HuH-7.5 (cell line): ENCODE measurements at regions not wholly inside any gene's neighbourhood (a gene's known extent, or its start where the extent isn't known, plus 50 kb on each side); places are given as distances from the start of the nearest gene placed in this dataset.
"Not testable (repeated sequence)": the region's sequence is repeated elsewhere in the genome, so short reads cannot be mapped to it uniquely, and the experiment has no call there.

Experiments used
- DNase-seq: peaks from one replicate; pipeline ENCODE4 v3.0.0; 2011; ENCODE audit warnings: low spot score

DNA sequence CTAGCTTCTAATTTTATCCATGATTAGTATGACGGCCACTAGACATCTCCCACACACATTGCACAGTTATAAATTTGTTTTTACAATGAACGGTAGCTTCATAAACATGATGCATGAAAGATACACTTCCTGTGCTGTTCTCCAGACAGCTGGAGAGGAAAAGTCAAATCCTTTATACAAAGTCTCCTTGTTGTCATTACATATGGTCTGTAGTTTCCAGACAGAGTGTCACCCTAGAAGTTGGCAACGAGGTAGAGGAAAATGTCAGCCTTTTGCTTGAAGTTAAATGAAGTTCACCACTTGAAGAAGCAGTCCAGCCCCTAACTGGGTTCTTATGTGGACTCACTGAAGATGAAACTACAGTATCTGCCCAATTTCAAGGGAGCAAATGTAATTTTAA lies 253.0 kb upstream of the P2RY1 start:
- DNase-seq, result no peak

DNA sequence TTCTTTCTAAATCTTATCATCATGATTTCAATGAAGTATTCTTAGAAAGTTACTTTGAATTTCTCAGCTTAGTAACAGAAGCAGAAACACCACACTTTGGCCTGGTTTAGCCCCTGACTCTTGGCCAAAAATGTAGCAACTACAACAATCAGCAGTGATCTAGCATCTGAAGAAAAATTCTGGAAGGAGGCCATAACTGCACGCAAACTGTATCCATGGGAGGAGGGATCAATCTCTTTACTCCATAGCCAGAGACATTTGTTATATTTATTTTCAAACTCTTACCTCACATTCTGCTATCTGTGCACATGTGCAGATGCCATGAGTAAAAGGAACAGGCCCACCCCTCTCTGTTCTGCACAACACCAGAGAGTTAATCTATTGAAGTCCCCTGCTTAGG lies 251.0 kb upstream of the P2RY1 start:
- DNase-seq, result no peak

DNA sequence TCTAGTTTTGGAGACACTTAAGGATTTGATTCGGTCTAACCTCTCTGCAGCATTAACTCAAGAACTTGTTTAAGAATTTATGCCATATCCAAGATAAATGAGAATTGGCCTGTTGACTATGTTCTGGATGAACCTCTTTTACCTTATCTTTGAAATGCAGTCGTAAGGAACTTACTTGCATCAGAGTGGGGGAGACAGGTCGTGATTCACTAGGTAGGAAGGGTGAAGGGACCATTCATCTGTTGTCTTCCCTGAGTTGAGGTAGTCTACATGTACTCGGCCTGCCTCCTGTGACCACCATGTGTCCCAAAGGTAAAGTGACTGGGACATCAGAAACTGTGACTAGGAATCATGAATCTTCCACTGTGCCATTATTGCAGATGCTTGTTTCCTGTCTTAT lies 248.0 kb upstream of the P2RY1 start:
- DNase-seq, result no peak

DNA sequence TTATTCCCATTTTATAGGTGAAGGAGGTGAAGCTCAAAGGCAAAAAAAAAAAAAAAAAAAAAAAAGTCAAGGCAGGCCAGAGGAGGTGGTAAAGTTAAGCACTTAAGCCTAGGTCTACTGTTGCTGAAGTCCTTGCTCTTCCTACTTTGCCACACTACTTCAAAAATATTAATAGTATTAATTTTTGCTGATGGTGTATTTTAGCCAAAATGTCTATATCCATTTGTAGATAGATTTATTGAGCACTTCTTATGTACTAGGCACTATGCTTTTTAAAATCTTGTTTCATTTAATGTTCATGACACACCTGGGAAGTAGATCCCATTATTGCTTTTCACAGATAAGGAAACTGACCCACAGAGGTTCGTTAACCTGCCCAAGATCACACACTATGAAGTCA lies 247.1 kb upstream of the P2RY1 start:
- no peak for DNase-seq

DNA sequence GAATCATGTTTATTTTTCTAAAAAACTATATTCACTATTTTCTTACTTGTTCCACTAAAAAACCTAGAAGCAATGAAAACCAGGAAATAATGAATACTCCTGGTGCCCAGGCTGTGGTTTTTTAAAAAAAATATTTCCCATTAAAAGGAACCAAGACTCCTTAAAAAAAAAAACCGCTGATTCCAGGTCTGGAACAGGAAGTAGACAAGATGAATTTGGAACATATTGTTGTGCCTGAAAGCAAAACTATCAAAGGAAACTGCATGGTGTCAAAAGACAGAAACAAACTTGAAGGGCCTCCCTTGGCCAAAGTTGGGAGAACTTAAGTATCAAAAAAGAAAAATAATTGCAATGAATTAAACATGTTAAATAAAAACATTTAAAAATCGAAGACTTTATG lies 245.3 kb upstream of the P2RY1 start:
- DNase-seq, result no peak

DNA sequence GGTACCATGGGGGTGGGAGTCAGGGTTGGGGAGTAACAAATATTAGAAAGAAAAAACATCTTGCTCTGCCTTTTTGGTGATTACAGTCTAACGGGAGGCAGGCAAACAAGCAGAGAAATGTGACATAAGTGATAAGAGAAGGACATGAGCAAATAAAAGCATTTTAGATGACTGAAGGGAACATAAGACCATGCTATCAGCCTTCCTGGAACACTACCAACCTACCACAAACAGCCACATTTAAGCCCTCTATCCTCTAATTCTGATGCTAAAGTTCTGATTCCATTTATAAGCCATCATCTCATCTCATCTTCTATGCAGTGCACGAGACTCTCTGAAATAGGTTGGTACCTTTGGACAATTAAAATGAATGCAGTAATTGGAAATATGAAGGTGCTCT lies 243.4 kb upstream of the P2RY1 start:
- DNase-seq, result no peak

DNA sequence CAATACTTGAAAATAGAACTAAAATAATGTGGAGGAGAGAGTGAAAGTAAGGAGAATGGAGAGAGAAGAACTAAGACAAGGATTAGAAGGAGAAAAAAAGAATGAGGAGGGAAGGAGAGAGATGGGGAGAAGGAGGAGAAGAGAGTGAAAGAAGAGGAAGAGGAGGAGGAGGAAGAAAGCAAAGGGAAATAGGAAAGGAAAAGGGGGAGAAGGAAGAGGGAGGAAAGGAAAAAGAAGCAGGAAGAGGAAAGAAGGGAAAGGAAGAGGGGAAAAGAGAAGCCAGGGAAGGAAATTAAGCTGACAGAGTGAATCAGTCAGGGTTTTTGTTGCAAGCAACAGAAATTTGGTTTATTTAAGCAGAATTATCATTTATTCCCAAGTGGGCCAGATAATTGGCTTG lies 241.7 kb upstream of the P2RY1 start:
- DNase-seq, result no peak

DNA sequence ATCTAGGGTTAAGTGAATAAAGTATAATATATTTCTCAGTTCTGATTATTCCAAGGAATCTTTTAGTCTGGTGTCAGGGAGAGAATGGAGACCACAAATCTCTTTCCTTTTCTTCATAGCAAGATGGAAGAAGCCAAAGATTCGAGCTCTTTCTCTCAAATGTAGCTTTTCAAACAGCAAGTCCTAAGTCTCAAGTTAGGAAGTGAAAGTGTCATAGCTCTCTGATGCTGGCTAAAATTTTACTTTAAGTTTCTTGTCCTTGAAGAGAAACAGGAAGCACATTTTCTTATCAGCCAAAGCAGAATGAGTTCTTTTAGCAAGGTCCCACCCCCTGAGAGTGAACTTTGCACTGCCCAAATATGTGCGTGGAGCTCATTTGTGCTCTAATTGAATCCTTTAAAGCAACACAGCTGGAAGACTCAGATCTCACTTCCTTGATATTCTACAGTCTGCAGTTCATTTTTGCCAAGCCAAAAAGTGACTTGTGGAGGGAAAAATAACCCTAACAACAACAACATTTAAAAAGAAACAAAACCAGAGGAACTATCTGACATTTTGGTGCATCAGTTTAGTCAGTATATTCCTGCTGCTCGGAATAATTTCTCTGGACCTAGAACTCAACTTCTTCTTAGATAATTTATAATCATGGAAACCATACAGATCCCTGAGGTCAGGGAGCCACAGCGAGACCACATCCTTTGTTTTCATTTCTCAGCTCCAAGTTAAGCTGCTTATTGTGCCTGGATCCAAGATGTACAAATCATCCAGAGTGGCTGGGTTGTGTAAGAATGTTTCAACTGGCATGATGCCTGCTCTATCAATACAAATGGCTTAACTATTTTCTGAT lies 238.7 kb upstream of the P2RY1 start:
- peak; percentile 16 for DNase-seq

DNA sequence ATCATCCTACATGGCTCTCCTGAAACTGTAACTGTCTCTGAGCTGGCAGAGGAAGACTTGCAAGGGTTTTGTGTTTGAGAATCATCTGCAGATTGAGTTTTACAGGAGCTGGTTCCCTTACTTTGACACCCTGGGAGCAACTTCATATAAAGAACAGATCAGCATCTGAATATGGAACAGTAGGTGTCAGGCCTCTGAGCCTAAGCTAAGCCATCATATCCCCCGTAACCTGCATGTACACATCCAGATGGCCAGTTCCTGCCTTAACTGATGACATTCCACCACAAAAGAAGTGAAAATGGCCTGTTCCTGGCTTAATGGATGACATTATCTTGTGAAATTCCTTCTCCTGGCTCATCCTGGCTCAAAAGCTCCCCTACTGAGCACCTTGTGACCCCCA lies 238.1 kb upstream of the P2RY1 start:
- DNase-seq, result not testable (repeated sequence)

DNA sequence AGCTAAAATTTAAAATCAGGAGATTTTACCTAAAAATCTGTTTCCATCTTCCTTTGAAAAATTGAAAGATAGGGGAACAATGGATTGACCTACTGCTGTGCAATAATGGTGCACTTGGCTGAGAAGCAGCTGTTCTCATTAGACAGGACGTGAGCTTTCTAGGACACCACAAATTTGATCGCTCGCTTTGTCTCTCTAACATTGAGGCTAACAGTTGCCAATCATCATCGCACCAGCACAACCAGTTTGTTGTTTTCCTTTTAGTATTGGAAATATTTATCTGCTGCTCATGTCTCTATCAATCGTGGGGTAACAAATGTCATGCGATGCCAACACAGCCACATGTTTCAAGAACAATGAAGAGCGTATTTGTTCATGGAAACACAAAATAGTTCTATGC lies 228.8 kb upstream of the P2RY1 start:
- no peak for DNase-seq

DNA sequence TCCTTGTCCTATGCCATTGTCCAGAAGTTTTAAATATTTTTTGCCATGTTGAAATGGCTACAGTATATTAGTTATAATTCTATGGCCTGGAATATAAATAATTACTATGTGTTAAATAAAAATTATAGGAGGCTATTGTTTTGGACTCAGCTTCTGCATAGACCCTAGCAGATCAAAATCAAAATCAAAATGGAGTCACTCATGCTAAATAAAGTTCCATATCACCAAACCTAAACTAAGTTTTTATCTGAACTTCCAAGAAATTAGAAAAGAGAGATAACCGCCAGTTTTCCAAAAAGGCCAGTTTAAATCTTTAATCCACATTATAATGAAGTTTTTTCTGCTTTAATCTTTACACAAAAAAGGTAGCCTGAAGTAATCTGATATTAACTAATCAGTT lies 227.8 kb upstream of the P2RY1 start:
- DNase-seq, result no peak

DNA sequence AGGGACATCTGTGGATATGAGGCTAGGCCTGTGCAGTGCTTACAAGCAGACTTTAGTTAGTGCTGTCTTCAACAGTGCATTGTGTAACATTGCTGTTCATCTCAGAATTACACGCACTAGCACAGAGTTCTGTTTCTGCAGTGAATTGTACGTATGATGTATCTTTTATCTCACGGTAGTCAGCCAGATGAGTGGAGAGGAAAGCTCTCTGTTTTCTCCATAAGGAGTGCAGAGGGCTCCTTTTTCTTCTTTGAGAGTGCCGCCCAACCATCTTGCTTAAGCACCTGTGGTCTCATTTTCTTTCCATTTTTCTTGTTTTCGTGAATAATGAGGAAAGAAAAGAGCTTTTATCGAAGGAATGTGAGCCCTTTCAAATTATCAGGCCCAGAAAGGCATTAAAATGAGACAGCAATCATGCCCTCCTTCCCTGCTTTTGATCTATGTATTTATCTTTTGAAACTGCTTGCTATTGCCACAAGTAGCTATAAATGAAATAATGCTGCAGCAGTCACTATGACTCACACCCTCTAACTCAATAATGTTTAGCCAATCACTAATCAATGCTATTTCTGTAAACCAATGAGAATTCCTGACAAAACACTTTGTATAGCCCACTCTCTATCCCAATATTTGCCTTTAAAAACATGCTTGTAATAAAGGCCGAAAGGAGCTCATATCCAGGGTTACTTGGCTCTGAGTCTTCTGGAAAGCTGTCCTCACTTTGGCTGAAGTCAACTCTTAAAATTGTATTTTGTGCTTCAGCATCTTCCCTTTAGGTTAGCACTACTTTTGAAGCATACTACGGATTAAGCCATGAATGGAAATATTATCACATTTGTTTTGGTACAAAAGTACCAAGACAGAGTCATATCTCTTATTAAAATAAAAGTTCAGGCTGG lies 226.0 kb upstream of the P2RY1 start:
- DNase-seq, result no peak

DNA sequence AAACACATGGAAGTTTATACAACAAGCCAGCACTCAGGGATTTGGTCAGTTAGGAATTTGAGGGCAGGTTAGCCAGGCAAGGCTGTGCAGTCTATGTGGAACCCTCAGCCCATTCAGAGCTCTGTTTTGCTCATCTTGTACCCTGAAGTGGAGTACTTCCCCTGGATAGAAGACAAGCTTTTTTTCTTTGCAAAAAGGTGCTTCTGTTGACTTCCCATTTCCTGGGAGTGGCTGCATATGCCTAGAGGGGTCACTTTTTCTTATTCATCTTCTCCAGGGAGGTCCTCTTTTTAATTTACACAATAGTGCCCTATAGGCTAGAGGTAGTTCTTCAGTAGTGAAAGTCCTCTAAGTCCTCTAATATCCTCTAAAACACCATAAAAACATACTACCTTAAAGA lies 225.0 kb upstream of the P2RY1 start:
- DNase-seq, result no peak

DNA sequence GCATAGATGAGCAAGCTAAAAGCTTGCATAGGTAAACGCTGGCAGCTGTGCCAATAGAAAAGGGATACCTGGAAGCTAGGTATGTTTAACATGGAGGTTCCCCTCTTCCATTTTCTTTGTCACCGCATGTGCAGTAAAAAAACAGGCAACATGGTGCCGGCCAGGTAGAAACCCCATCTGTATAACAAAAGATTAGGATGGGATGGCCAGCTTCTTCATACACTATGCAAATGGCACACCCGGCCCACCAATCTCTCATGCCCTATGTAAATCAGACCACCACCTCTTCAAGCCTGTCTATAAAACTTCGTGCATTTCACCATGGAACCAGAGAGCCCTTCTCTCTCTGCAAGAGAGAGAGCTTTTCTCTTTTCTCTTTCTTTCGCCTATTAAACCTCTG lies 224.3 kb upstream of the P2RY1 start:
- DNase-seq, result no peak

DNA sequence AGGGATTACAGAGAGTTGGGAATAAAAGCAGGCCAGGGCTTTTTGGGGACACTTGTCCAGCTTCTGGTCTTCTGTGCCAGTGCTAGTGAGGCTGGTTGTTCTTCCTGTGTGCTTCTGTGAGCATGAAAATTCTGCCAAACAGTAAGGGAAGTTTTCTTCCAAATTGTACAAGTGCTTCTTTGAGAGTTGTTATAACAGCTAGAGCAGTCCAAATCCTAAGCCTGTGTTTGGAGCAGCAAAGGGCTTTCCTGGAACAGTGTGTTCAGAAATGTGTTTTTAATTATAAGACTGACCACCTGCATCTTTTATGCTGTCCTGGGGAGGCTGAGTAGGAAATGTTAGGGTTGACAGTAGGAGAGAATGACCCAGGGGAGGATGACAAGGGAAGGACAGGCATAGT lies 223.0 kb upstream of the P2RY1 start:
- DNase-seq, result no peak

DNA sequence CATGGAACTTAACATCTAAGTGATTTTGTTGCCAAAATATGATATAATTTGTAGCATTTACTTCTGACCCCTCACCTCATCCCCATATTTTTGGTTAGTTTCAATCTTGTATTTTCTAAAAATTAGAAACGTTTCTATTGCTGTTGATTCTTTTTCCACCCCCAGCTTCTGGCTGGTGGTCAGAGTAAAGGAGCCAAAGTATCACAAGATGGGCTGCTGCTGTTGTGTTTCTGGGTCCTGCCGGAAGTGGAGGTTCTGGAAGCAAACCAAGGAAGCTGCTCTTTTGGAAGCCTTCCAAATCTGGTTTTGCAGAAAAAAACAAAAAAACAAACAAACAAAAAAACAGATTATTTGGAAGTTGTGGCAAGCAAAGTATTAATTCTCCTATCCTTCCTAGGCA lies 221.1 kb upstream of the P2RY1 start:
- no peak for DNase-seq

DNA sequence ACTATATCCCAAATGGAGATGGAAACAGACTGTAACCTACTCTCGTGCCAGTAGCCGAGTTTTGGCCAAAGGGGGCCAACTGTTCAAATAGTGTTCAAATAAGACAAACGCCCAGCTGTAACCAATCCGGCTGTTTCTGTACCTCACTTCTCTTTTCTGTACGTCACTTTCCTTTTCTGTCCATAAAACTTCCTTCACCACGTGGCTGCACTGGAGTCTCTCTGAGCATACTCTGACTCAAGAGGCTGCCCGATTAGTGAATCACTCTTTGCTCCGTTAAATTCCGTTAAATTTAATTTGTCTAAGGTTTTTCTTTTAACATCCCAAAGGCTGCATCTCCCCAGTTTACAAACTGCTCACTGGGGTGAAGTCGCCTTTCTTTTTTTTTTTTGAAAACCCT lies 219.2 kb upstream of the P2RY1 start:
- no peak for DNase-seq

DNA sequence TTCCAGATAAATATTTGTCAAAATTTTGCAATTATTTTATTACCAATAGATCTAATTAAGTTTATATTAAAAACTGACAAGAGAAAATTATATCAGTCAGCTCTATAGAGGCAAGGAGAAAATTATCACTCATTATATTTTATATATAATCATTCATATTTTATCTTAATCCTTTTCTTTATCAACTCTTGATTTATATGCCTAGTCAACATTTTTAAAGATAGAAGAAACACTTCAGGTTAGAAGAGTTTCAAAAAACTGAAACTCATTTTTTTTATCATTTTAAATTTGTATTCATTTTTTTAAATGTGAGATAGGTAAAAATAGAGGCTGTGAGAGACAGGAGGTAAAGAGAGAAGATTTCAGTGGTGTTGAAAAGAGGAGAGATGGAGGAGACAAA lies 217.3 kb upstream of the P2RY1 start:
- DNase-seq, result no peak

DNA sequence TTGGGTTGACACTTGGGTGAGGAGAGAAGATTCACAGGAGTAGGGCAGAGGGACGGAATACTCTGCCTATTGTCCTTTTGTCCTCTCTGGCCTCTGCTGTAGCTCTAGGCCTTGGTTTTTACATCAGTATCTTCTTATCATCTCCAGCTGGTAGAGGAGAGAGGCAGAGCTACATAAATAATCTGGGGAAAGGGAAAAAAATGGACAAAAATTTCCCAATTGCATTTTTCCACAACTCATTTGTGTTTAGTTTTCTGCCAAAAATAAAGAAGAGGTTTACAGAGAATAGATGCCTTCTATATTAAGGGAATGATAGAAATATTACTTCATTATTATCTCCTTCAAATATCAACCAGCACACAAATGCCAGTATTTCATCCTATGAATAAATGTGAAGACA lies 216.4 kb upstream of the P2RY1 start:
- no peak for DNase-seq

DNA sequence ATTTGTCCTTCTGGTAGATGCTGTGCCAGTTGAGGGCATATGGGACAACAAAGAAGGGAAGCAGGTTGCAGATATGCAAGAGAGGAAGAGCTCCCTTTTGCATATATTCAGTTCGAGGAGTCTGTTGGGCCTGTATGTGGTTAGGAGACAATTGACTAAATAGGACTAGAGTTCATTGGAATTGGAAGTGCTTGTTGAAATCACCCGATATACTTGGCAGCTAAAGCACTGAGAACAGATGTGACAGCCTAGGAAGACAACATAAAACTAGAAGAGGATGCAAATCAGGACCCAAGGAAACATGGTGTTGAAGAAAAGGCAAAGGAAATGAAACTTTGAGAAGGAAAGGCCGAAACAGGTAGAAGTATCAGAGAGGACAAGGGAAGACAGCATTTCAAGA lies 215.2 kb upstream of the P2RY1 start:
- no peak for DNase-seq

DNA sequence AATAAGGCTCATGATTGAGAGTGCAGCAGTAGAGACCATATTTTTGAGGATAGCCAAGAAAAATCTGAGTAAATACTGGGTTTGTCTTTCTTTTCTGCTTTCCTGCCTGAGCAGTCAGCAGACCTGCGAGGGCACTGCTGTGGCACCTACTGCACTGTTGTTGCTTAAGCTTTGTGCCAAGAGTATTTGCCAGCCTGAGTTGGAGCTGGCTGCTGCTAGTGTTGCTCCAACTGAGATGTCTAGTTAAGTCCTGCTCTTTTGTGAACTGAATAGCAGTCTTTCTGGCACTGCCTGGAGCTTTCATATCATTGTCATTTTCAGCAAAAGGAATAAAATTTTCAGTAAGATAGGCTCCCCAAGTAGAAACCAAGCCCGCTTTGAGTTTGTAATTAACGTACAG lies 214.5 kb upstream of the P2RY1 start:
- DNase-seq, result no peak

DNA sequence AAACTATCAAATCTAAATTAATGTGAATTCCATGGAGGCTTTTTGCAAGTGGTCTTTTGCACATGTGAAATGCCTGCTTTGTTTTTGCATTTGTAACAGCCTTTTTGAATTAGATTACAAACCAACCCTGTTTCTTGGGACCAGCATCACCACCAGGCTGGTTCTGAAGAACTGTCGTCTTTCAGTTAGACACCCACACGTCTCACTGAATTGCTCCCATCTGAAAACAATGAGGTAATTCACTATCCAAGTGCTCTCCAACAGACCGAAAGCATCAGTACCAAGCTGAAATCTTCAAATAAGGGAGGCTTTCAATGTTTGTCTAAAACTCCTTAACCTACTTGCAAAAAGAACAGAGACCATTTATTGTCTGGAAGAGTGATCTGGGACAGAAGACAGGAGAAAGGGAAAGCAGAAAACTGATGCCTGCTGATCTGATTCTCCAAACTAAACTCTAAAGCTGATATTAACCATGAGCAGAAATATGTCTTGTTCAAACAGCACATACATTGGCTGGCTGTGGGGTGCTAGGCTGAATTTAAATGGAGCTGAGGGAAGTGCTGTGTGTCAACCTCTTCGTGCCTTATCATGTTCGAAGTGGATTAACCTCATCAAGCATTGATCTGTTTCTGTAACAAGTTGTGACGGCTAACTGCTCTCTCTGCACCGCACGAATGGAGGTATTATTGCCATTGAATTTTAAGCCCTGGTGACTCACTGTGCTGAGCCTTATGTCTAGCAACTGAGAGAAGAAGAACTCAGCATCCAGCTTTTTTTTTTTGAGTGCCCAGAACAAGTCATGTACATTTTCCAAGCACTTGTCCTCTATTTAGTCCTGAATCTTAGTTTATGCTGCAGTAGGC lies 213.7 kb upstream of the P2RY1 start:
- DNase-seq, result no peak
